Fibroblast of the conjunctiva (primary cell): ENCODE measurements at regions not wholly inside any gene's neighbourhood (a gene's known extent, or its start where the extent isn't known, plus 50 kb on each side); places are given as distances from the start of the nearest gene placed in this dataset.

Source experiments
- DNase-seq: peaks from one replicate; pipeline ENCODE4 v3.0.0-alpha.2; 2010; ENCODE audit warnings: low read depth

DNA sequence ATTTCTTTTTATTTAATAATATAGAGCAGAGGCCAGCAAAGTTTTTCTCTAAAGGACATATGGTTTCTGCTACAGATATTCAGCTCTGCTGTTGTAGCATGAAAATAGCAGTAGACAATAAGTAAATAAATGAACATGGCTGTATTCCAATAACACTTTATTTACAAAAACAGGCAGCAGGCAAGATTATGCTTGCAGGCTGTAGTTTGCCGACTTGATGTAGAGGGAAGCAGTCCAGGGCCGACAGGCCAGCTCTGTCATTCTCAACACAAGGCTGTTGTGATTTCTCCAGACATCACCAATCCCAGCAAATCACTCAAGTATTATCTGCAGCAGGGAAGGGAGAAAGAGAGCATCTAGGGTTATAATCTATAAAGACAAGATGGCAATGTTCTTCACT lies 1062.5 kb upstream of the PCDH9 start:
- no peak for DNase-seq

DNA sequence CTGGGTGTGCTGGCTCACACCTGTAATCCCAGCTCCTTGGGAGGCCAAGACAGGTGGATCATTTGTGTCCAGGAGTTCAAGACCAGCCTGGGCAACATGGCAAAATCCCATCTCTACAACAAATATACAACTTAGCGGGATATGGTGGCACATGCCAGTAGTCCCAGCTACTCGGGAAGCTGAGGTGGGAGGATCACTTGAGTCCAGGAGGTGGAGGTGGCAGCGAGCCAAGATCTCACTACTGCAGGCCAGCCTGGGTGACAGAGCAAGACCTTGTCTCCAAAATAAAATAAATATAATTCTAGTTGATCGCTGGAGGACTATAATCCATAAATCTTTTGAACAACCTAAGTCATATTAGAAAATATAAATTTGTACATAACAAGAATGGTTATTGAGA lies 1061.5 kb upstream of the PCDH9 start:
- DNase-seq: no peak

DNA sequence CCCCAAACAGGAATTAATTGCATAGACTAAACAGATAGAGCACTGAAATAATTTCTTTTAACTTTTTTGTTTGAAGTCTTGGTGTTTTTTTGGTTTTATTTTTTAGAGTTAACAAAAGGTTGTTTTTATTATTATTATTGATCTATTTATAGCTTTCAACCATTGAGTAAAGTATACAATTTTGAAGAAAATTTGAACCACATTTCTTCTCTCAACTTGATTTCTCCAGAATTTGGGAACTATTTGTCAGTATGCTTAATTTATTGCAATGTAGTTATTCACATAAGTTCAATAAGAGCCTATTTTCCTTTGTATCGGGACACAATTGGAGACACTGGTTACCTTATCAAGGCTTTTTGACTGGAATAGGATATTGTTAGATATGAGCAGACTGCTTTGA lies 1045.6 kb upstream of the PCDH9 start:
- no peak for DNase-seq

- DNase-seq: no peak
These were observed 1042.5 kb upstream of the PCDH9 start for GRCh38 chr13:68272652-68273051.

DNA sequence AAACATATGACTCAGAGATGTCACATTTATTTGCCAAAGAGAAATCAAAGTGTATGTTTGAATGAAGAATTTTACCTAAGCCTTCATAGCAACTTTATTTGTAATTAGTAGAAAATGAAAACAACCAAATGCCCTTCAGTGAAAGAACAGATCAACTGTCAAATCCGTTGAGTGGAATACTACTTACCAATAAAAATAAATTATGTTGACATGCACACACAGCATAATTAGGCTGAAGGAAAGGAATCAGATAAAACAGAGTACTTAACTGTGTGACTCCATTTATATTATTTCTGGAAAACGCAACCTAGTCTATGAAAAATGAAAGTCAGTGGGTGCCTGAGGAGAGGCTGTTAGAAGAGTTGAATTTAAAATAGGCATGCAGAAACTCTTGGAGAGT lies 1034.6 kb upstream of the PCDH9 start:
- DNase-seq: no peak

DNA sequence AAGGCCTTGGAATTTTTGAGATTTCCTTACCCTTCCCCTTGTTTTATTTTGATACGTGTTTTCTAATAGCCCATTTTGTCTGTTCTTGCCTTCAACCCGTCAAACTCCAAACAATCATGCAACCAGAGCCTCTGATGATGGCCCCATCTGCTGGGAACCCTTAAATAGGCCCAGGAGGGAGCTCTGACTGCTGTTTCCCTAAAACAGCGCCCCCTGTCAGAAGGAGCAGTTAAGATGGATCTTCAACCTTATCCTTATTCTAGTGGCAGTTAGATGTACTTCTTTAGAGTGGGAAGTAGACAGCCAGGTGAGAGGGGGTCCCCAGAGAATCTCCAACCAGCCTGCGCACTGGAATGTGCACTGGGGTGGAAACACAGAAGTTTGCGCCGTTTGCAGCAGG lies 1031.0 kb upstream of the PCDH9 start:
- no peak for DNase-seq

DNA sequence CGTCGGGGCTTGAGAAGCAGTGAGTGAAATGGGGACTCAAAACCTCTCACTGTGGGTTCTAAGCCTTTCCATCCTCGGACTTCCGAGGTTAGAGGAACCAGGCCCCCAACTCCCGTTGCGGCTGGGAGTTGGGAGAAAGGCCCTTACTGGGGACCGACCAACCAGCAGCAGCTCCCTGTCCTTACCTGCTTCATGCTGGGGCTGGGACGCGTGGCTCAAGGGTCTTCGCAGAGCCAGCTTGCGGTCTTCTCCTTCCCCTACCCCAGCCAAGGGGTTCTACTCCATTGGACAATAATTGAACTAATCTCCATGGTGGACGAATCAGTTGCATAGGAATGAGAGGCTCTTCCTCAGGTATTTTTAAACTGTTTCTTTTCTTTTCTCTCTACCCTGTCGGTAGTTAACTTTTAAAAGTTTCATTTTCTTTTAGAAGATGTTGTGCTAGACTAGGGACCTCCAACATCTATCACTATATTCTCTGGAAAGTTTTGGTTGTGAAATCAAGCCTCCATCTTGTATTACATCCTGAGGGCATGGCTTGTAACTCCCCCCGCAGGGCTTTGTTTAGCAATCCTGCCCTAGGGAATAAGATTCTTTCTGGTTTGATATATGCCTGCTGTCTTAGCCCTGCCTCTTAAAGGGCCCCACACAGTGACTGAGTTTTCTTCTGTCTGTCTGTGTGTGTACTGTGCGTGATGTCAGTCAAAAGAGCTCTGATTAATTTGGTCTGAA lies 1027.1 kb upstream of the PCDH9 start:
- DNase-seq: peak; percentile 12

- no peak for DNase-seq
These were observed 1024.0 kb upstream of the PCDH9 start for GRCh38 chr13:68254151-68254550.

DNA sequence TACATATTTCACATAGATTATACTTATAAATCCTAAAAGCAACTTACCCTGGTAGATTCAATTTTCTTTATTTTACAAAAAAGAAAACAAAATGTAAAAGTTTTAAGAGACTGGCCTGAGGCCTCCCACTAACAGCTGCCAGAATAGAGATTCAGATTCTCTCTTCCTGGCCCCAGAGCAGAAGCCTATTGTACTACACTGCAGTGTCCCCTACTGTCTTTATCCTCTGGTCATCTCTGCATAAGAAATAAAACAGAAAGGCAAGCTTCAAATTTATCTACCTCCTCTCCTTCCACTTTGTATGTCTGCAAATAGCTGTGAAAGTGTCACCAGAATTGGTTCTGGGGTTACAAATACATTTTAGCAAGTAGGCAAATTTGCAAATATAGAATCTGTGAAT lies 1004.1 kb upstream of the PCDH9 start:
- peak; percentile 13 for DNase-seq

DNA sequence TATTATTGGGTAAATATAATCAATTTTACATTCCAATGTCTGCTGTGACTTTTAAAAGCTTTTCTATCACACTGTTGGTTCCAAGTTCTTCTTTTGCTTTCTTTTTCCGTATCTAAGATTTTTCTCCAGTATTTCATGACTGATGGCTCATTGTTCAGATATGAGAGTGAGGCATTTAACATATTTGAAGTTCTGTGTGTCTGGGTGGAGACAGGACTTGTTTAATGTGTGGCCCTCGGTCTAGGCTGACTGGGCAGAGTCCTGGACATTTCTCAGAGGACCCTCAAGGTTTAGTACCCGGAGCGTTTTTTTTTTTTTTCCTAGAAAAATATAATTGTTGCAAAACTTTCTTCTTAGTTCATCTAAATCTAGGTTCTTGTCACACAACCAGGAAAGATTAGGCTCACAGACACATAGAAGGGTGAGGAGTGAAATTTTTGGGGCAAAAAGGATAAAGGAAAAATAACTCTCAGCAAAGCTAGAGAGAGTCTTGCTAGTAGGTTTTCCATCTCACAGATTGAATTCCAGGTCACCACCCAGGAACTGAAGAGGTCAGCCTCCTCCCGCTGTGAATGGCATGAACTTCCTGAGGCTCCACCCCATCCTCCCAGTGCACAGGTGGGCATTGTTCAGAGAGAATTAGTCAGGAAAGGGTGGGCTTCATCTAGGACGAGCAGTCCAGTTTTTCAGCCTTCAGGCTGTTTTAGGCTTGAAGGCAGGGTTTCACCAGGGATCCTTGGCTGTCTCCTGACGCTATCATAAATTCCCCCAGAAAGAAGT lies 1002.4 kb upstream of the PCDH9 start:
- no peak for DNase-seq

DNA sequence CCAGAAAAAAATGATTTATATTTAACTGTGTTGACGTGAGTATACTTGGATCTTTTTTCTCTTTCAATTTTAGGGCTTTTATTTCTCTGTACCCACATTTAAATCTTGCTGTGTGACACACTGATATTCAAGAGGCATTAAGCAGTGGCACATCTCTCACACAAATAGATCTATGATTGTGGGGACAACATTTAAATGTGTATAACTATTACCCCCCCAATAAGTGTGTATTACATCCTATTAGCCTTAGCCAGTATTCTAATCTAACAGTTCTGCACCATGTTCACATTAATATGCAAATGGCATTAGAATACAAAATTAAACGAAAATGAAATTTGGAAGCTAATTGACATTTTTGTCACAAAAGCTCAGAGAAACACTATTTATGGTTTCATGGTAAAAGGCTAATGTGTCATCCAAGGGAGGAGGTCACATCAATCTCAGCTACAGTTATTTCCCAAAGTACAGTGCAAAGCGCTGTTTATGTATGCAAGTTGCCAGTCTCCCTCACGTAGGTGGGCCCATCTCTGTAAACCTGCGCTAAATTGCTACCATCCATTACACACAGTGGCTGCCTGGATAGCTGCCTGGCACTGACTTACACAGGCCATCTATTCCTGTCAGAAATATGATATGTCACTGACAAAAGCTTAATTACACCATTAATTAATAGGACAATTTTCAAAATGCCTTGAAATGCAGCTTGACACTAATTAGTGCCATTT lies 984.7 kb upstream of the PCDH9 start:
- no peak for DNase-seq

DNA sequence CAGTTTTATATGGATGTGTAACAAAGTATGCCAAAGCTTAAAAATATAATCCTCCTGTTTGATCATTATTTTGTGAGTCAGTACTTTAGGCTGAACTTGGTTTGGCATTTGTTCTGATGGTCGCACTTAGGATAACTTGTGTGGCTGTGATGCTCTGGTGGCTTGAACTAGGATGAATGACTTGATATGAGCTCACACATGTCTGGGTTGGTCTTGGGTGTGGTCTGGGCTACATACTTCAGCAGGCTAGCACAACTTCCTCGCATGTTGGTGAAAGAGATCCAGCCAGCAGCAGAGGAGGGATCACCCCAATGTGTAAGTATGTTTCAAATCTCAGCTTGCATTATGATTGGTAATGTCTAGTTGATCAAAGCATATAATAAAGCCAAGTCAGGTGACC lies 969.1 kb upstream of the PCDH9 start:
- DNase-seq: no peak

DNA sequence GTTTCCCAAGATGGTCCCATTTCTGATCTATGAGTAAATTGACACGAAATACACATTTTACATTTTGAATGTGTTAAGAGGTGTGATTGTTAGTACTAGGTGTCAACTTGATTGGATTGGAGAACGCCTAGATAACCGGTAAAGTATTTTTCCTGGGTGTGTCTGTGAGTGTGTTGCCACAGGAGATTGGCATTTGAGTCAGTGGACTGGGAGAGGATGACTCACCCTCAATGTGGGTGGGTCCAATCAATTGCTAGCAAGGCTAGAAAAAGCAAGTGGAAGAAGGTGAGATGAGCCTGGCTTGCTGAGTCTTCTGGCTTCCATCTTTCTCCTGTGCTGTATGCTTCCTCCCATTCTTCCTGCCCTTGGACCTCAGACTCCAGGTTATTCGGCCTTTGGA lies 960.7 kb upstream of the PCDH9 start:
- DNase-seq: peak; percentile 37

- DNase-seq: peak; percentile 24
These were observed 955.5 kb upstream of the PCDH9 start for GRCh38 chr13:68185444-68186141.

GRCh38 chr13:68176475-68176874 lies 946.3 kb upstream of the PCDH9 start:
- peak; percentile 56 for DNase-seq

- no peak for DNase-seq
These were observed 944.8 kb upstream of the PCDH9 start for GRCh38 chr13:68174893-68175292.

- DNase-seq: no peak
These were observed 943.0 kb upstream of the PCDH9 start for GRCh38 chr13:68173111-68173510.

DNA sequence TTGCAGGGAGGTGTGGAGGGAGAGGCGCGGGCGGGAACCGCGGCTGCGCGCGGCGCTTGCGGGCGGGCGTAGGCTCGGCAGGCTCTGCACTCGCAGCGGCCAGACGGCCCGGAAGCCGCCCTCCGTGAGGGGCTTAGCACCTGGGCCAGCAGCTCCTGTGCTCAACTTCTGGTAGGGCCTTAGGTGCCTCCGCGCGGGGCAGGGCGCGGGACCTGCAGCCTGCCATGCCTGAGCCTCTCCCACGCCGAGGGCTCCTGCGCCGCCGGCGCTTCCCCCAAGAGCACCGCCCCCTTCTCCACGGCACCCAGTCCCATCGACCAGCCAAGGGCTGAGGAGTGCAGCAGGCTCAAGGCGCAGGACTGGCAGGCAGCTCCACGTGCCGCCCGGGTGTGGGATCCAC lies 940.8 kb upstream of the PCDH9 start:
- no peak for DNase-seq

GRCh38 chr13:68168448-68168847 lies 938.3 kb upstream of the PCDH9 start:
- DNase-seq: no peak

GRCh38 chr13:68160466-68160865 lies 930.3 kb upstream of the PCDH9 start:
- DNase-seq: peak; percentile 51

DNA sequence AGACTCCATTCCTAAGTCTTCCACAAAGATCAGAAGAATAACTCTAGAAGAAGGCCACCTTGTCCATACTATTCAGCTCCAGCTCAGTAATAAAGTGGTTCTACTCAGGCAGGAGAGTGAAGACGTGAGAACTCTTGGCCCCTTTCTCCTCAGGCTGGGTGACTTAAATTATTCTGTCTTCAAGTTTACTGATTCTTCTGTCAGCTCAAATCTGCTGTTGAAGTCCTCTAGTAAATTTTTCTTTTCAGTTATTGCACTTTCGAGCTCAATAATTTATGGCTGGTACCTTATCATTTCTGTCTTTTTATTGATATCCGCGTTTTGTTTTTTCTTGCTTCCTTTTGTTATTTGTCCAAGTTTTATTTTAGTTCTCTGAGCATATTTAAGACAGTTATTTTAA lies 922.3 kb upstream of the PCDH9 start:
- no peak for DNase-seq

DNA sequence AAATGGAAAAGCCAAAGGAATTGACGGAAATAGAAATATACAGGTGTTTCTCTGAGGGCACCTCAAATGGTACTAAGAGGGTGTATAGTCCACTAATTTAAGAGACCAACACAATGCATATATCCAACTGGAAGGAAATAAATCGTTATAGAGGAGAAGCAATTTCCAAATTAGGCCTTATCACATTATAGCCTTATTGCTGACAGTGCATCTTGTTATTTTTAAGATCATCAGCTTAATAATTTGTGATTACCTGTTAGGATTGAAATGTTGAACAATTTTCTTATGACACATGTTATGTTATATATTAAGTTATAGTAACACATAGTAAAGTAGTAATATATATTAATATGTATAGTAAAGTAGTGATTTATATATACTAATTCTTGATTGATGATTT lies 915.7 kb upstream of the PCDH9 start:
- DNase-seq: no peak
